RCC 7860 (cell line): ENCODE measurements at regions not wholly inside any gene's neighbourhood (a gene's known extent, or its start where the extent isn't known, plus 50 kb on each side); places are given as distances from the start of the nearest gene placed in this dataset.

Experiments
- DNase-seq: peaks from one replicate; pipeline ENCODE4 v3.0.0-alpha.2; 2015; ENCODE audit warnings: low spot score
- FAIRE-seq: peaks from 2 replicates; lab custom pipeline; 2012; peaks lifted over from hg19 to GRCh38; lab: Jason Lieb, UNC

DNA sequence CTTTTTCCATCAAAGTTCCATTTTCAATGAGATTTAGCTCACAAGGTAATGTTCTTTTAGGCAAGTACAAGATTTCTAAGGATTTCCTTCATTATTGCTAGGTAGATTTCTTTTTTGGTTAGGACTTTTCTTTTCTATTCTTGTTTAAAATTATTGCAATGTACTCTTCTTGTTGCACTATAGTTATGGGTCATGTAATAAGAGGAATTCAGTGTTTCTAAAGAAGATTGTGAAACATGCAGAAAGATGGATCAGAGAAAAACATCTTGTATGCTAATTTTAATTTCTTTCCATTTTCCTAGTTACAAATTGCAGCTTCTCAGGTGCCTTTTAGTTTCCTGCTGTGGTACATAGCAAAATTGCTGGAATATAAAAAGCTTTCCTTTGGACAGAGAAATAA, 56.1 kb downstream of the BTG1 start:
- DNase-seq (no peak), FAIRE-seq (no peak)

DNA sequence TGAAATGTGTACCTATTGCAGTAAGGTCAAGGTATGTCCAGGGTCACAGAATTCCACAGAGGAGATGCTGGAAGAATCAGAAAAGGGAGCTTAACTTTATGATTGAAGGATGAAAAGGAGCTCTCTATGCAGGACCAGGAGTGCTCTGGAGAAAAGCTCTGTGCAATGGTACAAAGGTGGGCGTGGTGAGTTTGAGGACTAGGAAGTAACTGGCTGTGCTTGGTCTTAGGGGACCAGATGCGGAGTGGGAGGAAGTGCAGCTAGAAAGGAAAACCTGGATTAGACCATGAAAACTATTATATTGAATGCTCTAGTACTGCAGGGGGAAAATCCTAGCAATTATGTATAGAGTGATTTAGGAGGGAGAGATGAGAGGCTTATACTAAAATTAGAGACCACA, 56.8 kb downstream of the BTG1 start:
- DNase-seq: no peak
- no peak for FAIRE-seq

DNA sequence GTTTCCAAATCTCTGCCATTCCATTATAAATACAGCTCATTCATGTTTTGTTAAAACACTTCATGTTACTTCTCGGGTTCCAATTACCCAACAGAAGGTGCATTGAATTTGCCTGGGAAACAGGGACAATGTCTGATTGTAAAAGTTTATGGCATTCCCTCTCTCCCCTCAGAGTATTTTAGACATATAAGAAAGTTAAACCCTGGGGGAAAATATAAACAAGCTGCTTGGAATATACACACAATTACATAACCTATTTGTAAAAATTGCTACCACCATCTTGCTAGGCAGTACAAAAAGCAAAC, 60.0 kb downstream of the BTG1 start:
- DNase-seq: no peak
- no peak for FAIRE-seq

DNA sequence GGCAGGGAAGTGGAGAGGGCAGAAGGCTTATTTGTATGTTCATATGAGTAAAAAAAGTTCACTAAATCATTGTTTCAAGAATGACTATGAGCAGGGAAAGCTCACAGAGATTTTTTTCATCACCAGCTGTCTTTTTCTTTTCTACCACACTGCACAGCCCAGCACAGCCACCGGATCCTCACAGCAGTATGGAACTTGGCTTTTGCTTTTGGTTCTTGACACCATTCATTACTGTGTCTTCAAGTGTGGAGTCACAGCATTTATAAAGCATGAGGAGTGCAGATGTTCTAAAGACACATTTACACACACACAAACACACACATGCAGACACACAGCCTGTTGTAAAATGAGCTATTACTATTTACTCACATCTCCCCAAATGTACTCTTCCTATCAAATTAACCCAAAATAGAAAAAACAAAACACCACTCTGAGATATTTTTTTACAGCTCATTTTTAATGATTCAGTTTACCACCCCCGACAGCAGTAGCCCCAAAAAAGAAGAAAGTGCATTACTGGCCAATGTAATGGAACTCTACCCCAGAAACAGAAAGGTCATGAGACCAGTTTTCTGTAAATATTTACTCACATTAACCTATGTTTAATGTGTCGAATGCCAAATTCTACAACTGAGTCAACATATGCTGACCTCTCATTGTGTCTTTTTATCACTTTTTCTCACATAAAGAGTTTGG, 60.5 kb downstream of the BTG1 start:
- FAIRE-seq (no peak), DNase-seq (no peak)

DNA sequence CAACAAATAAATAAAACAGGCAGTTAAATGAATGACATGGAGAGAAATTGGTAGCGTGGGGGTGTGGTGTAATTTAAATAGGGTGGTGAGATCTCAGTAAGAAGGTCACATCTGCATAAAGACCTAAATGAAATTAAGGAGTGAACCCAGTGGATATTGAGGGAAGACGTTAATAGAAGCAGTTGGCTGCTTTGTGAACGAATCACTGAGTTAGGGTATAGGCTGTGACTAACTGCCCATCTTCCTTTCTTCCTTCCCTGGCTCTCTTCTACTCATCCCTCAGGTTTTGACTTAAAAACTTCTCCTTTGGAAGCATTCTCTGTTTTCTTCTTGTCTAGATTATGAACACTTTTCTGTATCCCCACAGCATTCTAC, 64.7 kb downstream of the BTG1 start:
- no peak for FAIRE-seq

DNA sequence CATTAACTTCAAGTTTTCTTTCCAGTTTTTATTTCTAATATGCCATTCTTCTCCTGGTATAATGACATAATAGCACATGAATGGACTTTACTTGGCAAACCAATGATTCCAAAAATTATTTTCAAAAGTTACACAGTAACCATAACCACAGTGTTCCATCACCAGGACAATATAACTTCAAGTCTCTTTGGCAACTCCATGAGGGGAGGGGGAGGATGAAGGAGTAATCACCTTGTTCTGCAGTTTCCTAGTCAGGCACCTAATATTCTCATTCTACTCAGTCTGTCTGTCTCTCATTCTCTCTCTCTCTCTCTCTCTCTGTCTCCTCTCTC, 66.6 kb downstream of the BTG1 start:
- DNase-seq: peak; percentile 41
- no peak for FAIRE-seq

More for the DNA sequence above, 64.7 kb downstream of the BTG1 start:
- DNase-seq: peak; percentile 20

DNA sequence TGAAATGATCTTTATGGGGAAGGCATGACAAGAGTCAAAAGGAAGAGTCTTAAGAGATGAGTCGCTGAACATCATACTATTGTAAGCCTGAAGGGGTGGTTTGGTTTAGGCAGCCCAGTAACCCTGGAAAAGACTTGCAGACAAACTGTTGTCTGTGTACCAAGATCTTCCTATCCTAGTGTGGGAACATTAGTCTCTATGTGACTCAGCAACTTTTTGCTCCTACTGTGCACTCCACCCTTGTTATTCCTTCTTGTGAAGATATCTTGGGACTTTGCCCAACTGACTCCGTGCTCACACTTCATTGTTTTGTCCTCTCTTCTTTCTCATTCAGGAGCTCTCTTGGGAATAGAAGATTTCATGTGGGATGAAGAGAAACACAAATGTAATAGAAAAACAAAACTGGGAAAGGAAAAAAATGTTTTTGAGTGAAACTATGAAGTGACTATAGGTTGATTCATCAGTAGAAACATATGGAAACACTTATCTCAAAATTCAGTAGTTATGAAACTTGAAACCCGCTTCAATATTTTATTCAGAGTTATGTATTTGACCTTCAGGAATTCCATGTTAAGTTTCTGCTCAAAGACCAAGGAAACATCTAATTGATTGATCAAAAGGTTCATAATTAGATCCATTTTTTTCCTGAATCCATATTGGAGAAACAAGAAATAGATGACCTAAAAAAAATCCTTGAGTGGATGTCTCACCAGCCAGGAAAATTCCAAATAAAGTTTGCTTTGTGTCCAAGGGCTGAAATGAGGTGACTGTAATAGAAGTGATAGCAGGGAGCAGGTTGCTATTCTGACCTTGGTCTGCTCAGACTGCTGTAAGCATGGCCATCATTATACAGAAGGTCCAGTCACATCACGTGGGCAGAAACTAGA, 67.2 kb downstream of the BTG1 start:
- peak; percentile 28 for FAIRE-seq
- DNase-seq: peak; percentile 76

DNA sequence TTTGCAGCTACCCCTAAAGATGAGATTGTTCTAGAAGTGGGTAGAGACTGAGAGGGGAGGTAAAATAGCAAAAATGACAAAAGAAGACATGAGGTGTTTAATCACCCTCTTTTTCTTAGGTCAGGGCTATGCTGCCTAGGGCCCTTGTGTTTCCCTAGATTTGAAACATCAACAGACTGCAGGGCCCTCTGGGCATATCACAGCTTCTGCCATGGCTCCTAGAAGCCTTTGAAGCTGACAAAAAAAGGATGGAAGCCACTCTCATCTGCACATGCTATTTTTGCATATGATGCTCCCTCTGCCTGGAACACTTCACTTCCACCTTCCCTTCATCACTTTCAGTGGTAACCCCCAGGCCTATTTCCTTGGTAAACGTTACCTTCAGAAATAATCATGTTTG, 68.1 kb downstream of the BTG1 start:
- DNase-seq (no peak), FAIRE-seq (no peak)

DNA sequence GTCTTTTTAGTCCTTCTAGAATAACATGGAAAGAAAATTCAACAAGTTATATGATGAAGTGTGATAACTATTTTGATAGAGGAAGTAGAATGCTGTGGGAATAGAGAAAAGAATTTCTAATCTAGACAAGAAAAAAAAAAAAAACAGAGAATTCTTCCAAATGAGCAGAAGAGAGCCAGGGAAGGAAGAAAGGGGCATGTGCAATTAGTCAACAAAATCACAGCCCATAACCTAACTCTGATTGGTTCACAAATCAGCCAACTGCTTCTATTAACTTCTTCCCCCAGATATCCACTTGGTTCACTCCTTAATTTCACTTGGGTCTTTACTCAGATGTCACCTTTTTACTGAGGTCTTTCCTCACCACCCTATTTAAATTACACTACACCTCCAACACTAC, 69.5 kb downstream of the BTG1 start:
- FAIRE-seq: no peak
- DNase-seq: no peak

DNA sequence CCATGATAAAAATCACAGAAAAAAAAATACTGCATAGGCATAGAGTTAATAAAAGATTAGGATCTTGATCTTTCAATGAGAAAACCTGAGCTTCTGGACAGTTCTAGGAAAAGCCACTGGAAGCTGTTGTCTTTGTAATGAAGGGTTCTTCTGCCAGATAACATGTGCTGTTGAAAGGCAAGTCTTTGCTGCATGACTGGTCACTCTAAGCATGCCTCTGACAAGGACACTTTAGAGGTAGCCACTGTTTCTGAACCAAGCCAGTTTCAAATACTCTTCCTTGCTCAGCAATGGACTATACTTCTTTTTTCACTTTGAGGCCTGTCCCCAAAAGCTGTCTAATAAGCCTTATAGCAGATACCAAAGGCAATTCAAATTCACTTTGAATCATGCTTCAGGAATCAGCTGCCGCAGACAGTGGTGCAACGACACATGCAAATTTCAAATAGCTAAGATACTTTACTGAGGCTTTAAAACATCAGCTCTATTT, 70.2 kb downstream of the BTG1 start:
- no peak for FAIRE-seq
- no peak for DNase-seq

DNA sequence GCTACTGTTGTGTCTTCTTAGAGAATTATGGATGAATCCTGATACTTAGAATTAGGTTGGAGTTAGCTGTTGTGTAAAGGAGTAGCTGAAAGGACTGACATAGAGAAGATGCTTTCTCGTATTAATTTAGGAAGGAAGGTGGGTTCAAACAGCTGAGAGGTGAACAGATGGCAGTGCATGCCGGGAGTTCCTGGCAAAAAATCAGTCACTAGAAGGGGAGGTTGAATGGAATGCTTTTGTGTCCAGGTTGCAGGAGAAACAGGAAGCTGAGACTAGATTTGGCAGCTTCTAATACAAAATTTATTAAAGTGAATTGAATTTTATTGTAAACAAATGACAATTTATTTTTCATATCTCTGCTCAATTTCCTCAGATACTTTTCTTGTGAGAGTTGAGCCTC, 70.8 kb downstream of the BTG1 start:
- DNase-seq: no peak
- FAIRE-seq: no peak

DNA sequence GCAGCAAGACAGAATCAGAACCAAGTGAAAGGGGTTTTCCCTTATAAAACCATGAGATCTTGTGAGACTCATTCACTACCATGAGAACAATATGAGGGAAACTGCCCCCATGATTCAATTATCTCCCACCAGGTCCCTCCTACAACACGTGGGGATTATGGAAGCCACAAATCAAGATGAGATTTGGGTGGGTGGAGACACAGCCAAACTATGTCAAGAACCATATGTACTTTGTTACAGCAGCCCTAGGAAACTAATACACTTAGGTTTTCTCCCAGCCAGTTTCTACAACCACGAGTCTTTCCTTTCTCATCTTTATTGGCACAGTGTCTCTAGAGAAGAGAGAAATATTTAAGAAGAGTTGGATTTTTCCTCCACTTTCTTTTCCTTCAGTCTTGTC, 72.6 kb downstream of the BTG1 start:
- FAIRE-seq (no peak), DNase-seq (no peak)

DNA sequence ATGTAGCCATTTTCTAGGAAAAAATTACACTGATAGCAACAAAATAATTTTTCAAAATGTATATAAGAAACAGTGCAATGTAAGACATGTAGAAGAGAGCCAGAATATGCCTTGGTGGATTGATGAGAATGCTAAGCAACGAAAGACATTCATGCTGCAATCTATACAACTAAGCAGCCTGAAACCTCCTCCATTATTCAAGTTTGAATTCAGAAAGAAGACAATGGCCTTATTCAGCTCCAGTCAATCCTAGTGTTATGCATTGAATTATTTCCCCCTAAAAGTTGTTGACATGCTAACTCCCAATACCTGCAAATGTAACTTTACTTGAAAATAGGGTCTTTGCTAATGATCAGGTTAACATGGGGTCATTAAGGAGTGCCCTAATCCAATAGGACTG, 73.5 kb downstream of the BTG1 start:
- FAIRE-seq (no peak), DNase-seq (no peak)

DNA sequence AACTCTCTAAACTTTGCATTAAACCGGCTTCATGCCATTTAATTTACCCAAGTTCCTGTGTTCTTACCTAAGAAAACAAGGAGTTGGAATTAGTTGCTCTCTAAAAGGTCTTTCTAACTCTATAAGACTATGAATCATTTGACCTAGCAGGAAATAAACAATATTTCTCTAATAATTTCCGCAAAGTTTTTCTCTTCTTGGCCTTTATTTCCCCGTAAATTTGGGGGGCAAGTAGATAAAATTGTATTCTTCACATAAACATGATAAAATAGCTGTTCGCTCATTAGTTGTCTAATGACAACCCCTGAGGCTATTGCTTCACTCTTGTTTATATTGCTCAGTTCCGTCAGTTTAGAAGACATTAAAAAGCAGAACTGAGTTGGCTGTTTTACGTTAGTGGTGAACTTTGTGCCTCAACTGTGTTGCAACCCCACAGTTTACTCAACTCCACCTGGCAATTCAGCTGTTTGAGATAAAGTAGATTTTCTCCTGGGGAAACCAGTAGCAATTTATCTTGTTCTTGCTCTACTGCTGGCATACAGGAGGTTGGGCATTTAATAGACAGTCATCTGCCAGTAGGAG, 74.7 kb downstream of the BTG1 start:
- no peak for DNase-seq
- FAIRE-seq: no peak

DNA sequence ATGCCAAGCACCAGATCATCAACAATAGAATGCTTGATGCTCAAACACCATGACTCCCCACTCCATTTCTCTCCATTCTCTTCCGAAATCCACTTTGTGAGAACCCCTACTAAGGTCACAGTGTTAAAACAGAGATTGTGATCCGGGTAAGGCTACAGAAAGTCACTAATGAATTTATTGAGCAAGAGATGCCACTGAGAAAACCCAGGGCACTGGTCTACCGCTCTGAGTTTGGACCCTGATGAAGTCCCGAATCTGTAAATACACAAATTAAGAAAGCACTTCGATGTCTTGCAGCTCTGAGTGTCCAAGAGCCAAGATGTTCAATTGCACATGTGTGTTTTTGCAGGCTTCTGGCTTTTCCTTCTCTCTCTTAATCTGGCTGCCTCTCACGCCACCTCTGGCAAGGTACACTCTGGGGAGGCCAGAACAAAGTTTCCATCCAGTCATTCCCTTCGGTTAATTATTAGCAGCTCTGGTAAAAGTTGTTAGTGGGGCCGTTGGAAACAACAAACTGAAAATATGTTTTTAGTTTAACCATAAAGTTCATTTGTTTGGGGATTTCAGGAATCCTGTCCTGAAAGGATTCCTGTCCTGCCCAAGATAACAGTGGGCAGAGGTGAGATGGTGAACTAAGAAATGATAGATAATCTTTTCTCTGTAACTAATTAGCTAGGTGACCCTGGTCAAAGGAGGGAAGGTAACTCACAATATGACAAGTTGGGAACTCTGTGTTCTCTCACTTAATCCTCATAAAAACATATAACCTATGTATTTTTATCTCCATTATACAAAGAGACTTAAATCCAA, 75.4 kb downstream of the BTG1 start:
- FAIRE-seq (peak; percentile 50), DNase-seq (peak; percentile 39)

DNA sequence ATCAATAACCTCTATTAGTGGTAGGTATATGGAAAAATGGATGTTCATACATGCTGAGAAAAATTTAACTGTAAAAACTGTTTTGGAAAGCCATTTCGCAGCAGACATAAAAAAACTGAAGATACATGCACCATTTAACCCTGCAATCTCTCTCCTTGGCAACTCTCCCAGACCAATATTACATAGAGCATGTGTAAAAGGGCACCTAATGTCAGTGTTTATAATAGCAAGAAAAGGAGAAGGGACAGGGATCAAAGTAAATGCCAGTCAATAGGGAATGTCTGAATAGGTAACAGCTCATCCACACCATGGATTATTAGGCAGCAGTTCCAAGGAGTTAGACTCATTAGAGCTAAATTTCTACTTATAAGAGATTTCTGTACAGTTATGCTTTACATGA, 77.2 kb downstream of the BTG1 start:
- DNase-seq: no peak
- no peak for FAIRE-seq

DNA sequence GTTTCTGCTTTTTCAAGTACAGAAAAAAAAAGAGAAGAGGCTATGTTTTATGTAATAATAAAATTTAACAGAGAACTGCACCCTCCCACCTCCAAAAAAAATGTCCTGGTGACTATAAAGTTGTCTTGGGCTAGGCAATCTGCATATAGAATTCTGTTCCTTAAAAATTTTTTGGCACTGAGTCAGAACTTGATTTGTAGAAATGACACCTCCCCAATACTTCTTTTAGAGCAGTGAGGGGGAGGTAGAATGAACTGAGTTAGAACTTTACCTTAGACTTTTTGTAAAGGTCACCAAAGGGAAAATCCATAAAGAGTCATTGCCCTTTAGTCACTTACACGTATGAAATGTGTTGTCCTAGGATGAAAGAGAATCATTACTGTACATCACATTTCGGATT, 80.0 kb downstream of the BTG1 start:
- DNase-seq (no peak), FAIRE-seq (no peak)

DNA sequence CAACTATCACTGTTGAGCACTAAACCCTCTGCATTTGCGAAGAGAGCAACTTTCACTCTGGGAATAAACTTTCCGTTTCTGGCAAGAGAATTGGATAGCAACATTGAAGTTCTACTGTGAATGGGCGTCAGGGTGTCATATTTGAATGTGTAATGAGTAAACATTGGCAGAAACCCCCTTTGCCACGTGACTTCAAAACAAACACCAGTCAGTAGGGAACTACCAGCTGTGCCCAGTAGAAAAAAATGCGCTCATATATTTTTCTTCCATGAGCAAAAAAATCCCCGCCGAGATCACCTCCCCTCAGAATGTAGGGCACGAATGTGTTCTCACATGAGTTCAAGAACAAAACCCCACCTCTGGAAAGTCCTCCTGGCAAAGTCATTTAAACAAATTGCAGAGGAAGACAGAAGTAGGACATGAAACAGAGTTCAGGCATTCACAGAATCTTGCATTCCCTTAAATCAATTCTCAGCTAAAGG, 80.6 kb downstream of the BTG1 start:
- DNase-seq: no peak
- FAIRE-seq: no peak

DNA sequence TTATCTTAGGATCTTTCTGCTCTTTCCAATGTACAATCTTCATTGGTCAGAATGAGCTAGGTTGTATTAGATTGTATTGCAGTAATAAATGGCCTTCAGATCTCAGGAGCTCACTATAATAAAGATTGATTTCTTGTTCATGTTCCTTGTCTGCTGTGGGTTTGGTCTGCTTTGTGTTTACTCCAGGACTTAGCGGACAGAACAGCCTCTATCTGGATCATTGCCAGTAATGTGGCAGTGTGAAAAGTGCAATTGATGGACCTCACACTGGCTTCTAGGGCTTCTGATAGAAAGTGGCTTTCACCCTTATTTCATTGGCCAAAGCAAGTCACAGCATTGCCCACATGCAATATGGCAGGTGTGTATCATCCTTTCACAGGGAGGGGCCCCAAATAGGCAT, 81.2 kb downstream of the BTG1 start:
- DNase-seq (no peak), FAIRE-seq (no peak)

DNA sequence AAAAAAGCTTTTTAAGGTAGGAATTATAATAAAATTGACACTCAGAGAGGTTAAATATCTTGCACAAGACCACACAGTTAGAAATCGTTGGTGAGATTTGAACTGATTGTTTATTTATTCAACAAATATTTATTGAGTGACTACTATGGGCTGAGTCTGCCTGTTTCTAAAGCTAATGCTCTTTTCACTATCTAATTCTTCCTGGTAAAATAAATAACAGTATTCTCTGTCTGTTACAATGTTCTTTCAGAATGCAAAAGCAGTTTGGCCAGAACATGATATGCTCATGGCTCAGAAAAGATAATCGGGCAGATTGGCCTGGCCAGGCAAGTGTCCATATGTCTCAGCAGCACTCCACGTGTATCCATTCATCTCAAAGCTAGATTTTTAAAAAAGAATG, 82.0 kb downstream of the BTG1 start:
- no peak for FAIRE-seq

More for the DNA sequence above, 82.0 kb downstream of the BTG1 start:
- DNase-seq: no peak
